Keratinocyte (primary cell): ENCODE measurements at regions not wholly inside any gene's neighbourhood (a gene's known extent, or its start where the extent isn't known, plus 50 kb on each side); places are given as distances from the start of the nearest gene placed in this dataset.

Experiments used
- CTCF ChIP-seq, 3 experiments: IDR thresholded peaks in 1 of 3; conservative IDR thresholded peaks in 1 of 3; optimal IDR thresholded peaks in 1 of 3; 2 replicates in 2 of 3; 3 replicates in 1 of 3; pipeline versions ENCODE3 to v1.5.1; 2011; ENCODE audit warnings: low read length in 3 of 3, mild to moderate bottlenecking in 3 of 3, moderate library complexity in 2 of 3, control low read depth in 1 of 3, inconsistent platforms in 1 of 3; ENCODE audit not compliant: insufficient read depth in 2 of 3; ENCODE audit errors: extremely low read depth in 1 of 3
- EZH2 ChIP-seq: IDR thresholded peaks from one replicate; pipeline ENCODE4 v1.6.1; 2012; ENCODE audit warnings: inconsistent platforms, mild to moderate bottlenecking, low read length, moderate library complexity

GRCh38 chr1:36725151-36725550 is 242.4 kb upstream of the CSF3R start:
- TF ChIP-seq CTCF (optimal IDR thresholded peaks at IDR 0.05 in 1 of 3, IDR thresholded peaks at IDR 0.05 in 1 of 3, conservative IDR thresholded peaks at IDR 0.05 in 1 of 3; ENCODE audit: extremely low read depth in 1 of 3, insufficient read depth in 2 of 3, low read length in 3 of 3) (no peak), EZH2 (no peak)
